B cell (primary cell): ENCODE measurements at regions not wholly inside any gene's neighbourhood (a gene's known extent, or its start where the extent isn't known, plus 50 kb on each side); places are given as distances from the start of the nearest gene placed in this dataset.

Experiments used
- ATAC-seq: fragments of 200-7000 bp; cut with Tn5 transposase; one replicate; pipeline ENCODE4 v1.10.0; 2021; ENCODE audit warnings: low read depth, mild to moderate bottlenecking, moderate number of reproducible peaks, moderate library complexity
- CTCF ChIA-PET: fragments of 350-600 bp; sonication (Branson Sonifier 250); formaldehyde crosslinking; loops from one replicate; lab custom pipeline; 2021; ENCODE audit warnings: antibody characterized with exemption, inconsistent platforms; lab: Charles Lee
- POLR2A ChIA-PET: fragments of 350-600 bp; sonication (Branson Sonifier 250); formaldehyde crosslinking; loops from one replicate; lab custom pipeline; 2021; ENCODE audit warnings: antibody characterized with exemption; lab: Charles Lee
- DNase-seq: peaks from one replicate; pipeline ENCODE4 v3.0.0; 2013
- H2AFZ ChIP-seq: 2 replicates; pipeline ENCODE4 v1.6.1; 2012; ENCODE audit warnings: mild to moderate bottlenecking, low read depth, low read length; ENCODE audit not compliant: insufficient read depth, poor library complexity, severe bottlenecking
- H3K27ac ChIP-seq, 2 donors: 1 replicate in 1 of 2; 2 replicates in 1 of 2; pipeline ENCODE4 v1.5.1; 2012 to 2013; ENCODE audit warnings: low read length in 2 of 2, mild to moderate bottlenecking in 2 of 2, moderate library complexity in 1 of 2
- H3K27me3 ChIP-seq, 4 experiments: fragments of 200-600 bp in 1 of 4; sonication (generic) in 1 of 4; replicated peaks in 1 of 4; 1 replicate in 2 of 4; 2 replicates in 2 of 4; pipeline versions ENCODE4 v1.6.1 to v1.7.0; 2013 to 2016; ENCODE audit warnings: low read length in 3 of 4, mild to moderate bottlenecking in 2 of 4, mixed read lengths in 1 of 4, moderate library complexity in 1 of 4; ENCODE audit not compliant: insufficient read depth in 4 of 4, control insufficient read depth in 3 of 4; ENCODE audit errors: control extremely low read depth in 1 of 4
- H3K36me3 ChIP-seq, 2 experiments: replicated peaks in 1 of 2; 1 replicate in 1 of 2; 2 replicates in 1 of 2; pipeline versions ENCODE4 v1.6.1 to v1.7.1; 2013; ENCODE audit warnings: low read length in 1 of 2; ENCODE audit not compliant: insufficient read depth in 2 of 2, control insufficient read depth in 1 of 2; ENCODE audit errors: control extremely low read depth in 1 of 2, extremely low read depth in 1 of 2
- H3K4me1 ChIP-seq, 2 donors: fragments of 200-600 bp in 1 of 2; sonication (generic) in 1 of 2; 1 replicate in 1 of 2; 2 replicates in 1 of 2; pipeline versions ENCODE4 v1.5.1 to v1.6.1; 2013 to 2017; ENCODE audit warnings: low read length in 2 of 2; ENCODE audit not compliant: control insufficient read depth in 2 of 2, insufficient read depth in 2 of 2
- H3K4me2 ChIP-seq: replicated peaks from 2 replicates; pipeline ENCODE3; 2012; ENCODE audit warnings: mild to moderate bottlenecking, low read depth, low read length; ENCODE audit not compliant: poor library complexity, severe bottlenecking
- H3K4me3 ChIP-seq, 5 experiments: fragments of 200-600 bp in 1 of 5; sonication (generic) in 1 of 5; 1 replicate in 3 of 5; 2 replicates in 2 of 5; pipeline versions ENCODE4 v1.5.1 to v1.7.0; 2011 to 2016; ENCODE audit warnings: low read length in 4 of 5, mild to moderate bottlenecking in 4 of 5, low read depth in 2 of 5, control low read depth in 1 of 5, moderate library complexity in 1 of 5; ENCODE audit not compliant: insufficient read depth in 1 of 5; ENCODE audit errors: control extremely low read depth in 1 of 5, extremely low read depth in 1 of 5
- H3K79me2 ChIP-seq: fragments of 200-600 bp; sonication (generic); one replicate; pipeline ENCODE4 v1.6.0; 2016; ENCODE audit warnings: low read length; ENCODE audit not compliant: control insufficient read depth, insufficient read depth
- H3K9ac ChIP-seq: fragments of 200-600 bp; sonication (generic); 2 replicates; pipeline ENCODE4 v1.6.1; 2017; ENCODE audit warnings: mild to moderate bottlenecking, low read length, moderate library complexity
- H3K9me3 ChIP-seq, 3 donors: one replicate each; pipeline versions ENCODE4 v1.6.1 to v1.7.1; 2013; ENCODE audit warnings: low read length in 2 of 3; ENCODE audit not compliant: control insufficient read depth in 2 of 3, insufficient read depth in 1 of 3; ENCODE audit errors: control extremely low read depth in 1 of 3
- H4K20me1 ChIP-seq: 2 replicates; pipeline ENCODE4 v1.6.0; 2012; ENCODE audit warnings: mild to moderate bottlenecking, low read length; ENCODE audit not compliant: insufficient read depth, control insufficient read depth, poor library complexity, severe bottlenecking
- H3K27ac Mint-ChIP-seq: one replicate; pipeline ENCODE4 v1.8.0; 2021; ENCODE audit warnings: mixed read lengths
- H3K27me3 Mint-ChIP-seq: one replicate; pipeline ENCODE4 v1.8.0; 2021; ENCODE audit warnings: mixed read lengths
- H3K4me1 Mint-ChIP-seq: one replicate; pipeline ENCODE4 v1.8.0; 2021; ENCODE audit warnings: mixed read lengths
- H3K4me3 Mint-ChIP-seq: one replicate; pipeline ENCODE4 v1.8.0; 2021; ENCODE audit warnings: mixed read lengths
- H3K9me3 Mint-ChIP-seq: one replicate; pipeline ENCODE4 v1.8.0; 2022; ENCODE audit warnings: mixed read lengths; ENCODE audit not compliant: insufficient read depth
- EZH2 ChIP-seq: IDR thresholded peaks from 2 replicates; pipeline ENCODE4 v1.6.1; 2012; ENCODE audit warnings: borderline replicate concordance, low read depth, mild to moderate bottlenecking, moderate library complexity, low read length; ENCODE audit not compliant: insufficient read depth, poor library complexity, severe bottlenecking
- WGBS: methylation state at CpG from one replicate; pipeline ENCODE4 v1.1.5; 2013; ENCODE audit warnings: missing lambda C conversion rate; ENCODE audit not compliant: insufficient coverage; 5-methylcytosine and 5-hydroxymethylcytosine counted together
- intact Hi-C: fragments of 100-400 bp; cut with micrococcal nuclease; formaldehyde crosslinking; loops from one replicate; pipeline ENCODE4 v1.10.0; 2022
- TF ChIP-seq, protein P1 (sequence below): fragments of 200-600 bp; IDR thresholded peaks from one replicate; pipeline ENCODE4 v1.8.0; 2022; ENCODE audit warnings: antibody characterized with exemption, mild to moderate bottlenecking

DNA sequence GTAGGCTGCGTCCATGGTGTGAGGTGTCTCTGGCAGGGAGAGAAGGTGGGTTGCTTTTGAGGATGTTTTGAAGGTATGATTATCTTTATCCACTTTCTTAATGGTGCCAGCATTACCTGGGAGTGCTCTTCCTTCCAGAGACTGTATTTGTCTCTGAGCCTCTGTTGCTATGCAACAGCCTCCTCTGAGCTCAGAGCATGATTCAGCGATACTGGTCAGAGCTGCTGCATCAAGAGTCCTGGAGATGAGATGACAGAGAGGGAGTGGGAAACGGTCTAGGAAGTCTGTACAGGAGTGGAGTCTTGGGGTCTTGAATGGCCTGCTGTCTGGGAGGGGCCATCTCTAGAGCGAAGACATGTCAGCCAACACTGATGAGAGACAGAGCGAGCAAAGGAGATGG lies 104.4 kb upstream of the RAB40AL start:
- Histone ChIP-seq H3K9ac (no peak overlapping the region), H3K4me2 (no peak overlapping the region), H3K36me3 (peaks cover 0 to 6% of the 10 kb centered on the region in 2 experiments), H4K20me1 (no peaks in the 10 kb centered on the region), H3K27me3 (no peaks in the 10 kb centered on the region), H2AFZ (no peak overlapping the region), H3K79me2 (no peaks in the 10 kb centered on the region), H3K4me1 (no peaks in the 10 kb centered on the region), H3K9me3 (no peaks in the 10 kb centered on the region), H3K27ac (no peak overlapping the region), H3K4me3 (no peak overlapping the region)
- no peak for TF ChIP-seq EZH2
- TF ChIP-seq, protein P1, sequence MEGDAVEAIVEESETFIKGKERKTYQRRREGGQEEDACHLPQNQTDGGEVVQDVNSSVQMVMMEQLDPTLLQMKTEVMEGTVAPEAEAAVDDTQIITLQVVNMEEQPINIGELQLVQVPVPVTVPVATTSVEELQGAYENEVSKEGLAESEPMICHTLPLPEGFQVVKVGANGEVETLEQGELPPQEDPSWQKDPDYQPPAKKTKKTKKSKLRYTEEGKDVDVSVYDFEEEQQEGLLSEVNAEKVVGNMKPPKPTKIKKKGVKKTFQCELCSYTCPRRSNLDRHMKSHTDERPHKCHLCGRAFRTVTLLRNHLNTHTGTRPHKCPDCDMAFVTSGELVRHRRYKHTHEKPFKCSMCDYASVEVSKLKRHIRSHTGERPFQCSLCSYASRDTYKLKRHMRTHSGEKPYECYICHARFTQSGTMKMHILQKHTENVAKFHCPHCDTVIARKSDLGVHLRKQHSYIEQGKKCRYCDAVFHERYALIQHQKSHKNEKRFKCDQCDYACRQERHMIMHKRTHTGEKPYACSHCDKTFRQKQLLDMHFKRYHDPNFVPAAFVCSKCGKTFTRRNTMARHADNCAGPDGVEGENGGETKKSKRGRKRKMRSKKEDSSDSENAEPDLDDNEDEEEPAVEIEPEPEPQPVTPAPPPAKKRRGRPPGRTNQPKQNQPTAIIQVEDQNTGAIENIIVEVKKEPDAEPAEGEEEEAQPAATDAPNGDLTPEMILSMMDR: no peak
- CTCF ChIA-PET: no interaction called here
- DNase-seq (no peak), ATAC-seq (no peak)
- Mint-ChIP-seq H3K9me3 (no peaks in the 10 kb centered on the region), H3K4me1 (no peaks in the 10 kb centered on the region), H3K4me3 (no peak overlapping the region), H3K27me3 (no peaks in the 10 kb centered on the region), H3K27ac (no peak overlapping the region)
- no CpG with 5 or more reads among the region's 5 CpGs for WGBS
- intact Hi-C loops: no loop called here
- POLR2A ChIA-PET: no interaction called here

DNA sequence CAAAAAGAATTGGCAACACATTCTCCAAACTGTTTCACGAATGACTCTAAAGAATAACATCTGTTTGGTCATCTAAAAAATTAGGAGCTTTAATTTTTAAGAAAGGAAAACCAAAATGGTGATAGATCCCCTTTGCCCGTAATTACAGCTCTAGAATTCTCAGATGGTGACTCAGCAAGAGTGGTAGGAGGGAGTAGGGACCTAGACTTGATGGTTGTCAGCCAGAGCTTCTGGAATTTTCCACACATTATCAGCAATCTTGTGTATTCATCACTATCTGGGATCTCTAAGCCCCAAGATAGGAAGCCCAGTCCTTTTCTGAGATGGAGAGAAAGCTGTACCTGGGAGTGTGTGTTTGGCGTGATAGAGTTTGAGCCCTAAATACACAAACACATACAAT lies 103.9 kb upstream of the RAB40AL start:
- H3K9me3 ChIP-seq: no peaks in the 10 kb centered on the region
- no peaks in the 10 kb centered on the region for H3K27me3 Mint-ChIP-seq
- H3K4me1 Mint-ChIP-seq: no peaks in the 10 kb centered on the region
- DNase-seq (no peak), ATAC-seq (no peak)
- H4K20me1 ChIP-seq: no peaks in the 10 kb centered on the region
- no peak overlapping the region for H3K4me2 ChIP-seq
- TF ChIP-seq EZH2: no peak
- TF ChIP-seq, protein P1: no peak
- H3K27ac ChIP-seq: no peak overlapping the region
- peaks cover 0 to 6% of the 10 kb centered on the region in 2 experiments for H3K36me3 ChIP-seq
- no peaks in the 10 kb centered on the region for H3K9me3 Mint-ChIP-seq
- no peak overlapping the region for H3K27ac Mint-ChIP-seq
- ChIA-PET CTCF (no interaction called here), POLR2A (no interaction called here)
- no peak overlapping the region for H3K9ac ChIP-seq
- no peak overlapping the region for H3K4me3 Mint-ChIP-seq
- no peaks in the 10 kb centered on the region for H3K79me2 ChIP-seq
- H3K4me1 ChIP-seq: no peaks in the 10 kb centered on the region
- H3K27me3 ChIP-seq: no peaks in the 10 kb centered on the region
- H3K4me3 ChIP-seq: no peak overlapping the region
- WGBS: no CpG with 5 or more reads among the region's 3 CpGs
- no peak overlapping the region for H2AFZ ChIP-seq
- intact Hi-C loops: no loop called here
